ENCODE measurements at regions not wholly inside any gene's neighbourhood (a gene's known extent, or its start where the extent isn't known, plus 50 kb on each side); places are given as distances from the start of the nearest gene placed in this dataset.

GRCh38 chr20:56689852-56690485 lies 60.9 kb downstream of the TFAP2C start:
- no peak for DNase-seq
- Histone ChIP-seq H2AK5ac (ENCODE audit: insufficient read length, low read length) (no peak overlapping the region), H3K14ac (ENCODE audit: insufficient read depth, low read length) (no peak overlapping the region; the same call in 1 of the 2 replicates), H2AFZ (ENCODE audit: low read length) (no peak overlapping the region), H3K56ac (ENCODE audit: insufficient read length, low read depth, low read length) (no peak overlapping the region), H3K27me3 (ENCODE audit: insufficient read depth, low read length) (peaks cover 3% of the 10 kb centered on the region; the same call in 1 of the 2 replicates), H3K9ac (ENCODE audit: extremely low read depth, insufficient read length, low read length) (no peak overlapping the region), H4K20me1 (ENCODE audit: control insufficient read depth, insufficient read depth, insufficient read length) (no peaks in the 10 kb centered on the region), H4K91ac (ENCODE audit: insufficient read length, low read depth, low read length) (no peak overlapping the region), H3K18ac (ENCODE audit: insufficient read length, low read depth, low read length) (no peak overlapping the region), H3K23me2 (ENCODE audit: insufficient read length, low read depth, low read length, poor library complexity, severe bottlenecking) (no peaks in the 10 kb centered on the region), H3K4me1 (ENCODE audit: insufficient read depth, low read length) (peaks cover 8% of the 10 kb centered on the region; the same call in 1 of the 2 replicates), H3K23ac (ENCODE audit: insufficient read length, low read depth, low read length) (no peak overlapping the region), H2BK5ac (ENCODE audit: insufficient read length, low read length) (no peak overlapping the region), H2BK12ac (ENCODE audit: insufficient read length, low read depth, low read length) (no peak overlapping the region), H3K27ac (ENCODE audit: insufficient read length, low read depth, low read length) (no peak overlapping the region), H4K5ac (ENCODE audit: insufficient read length, low read depth, low read length) (no peak overlapping the region), H2BK15ac (ENCODE audit: low read depth, low read length) (no peak overlapping the region), H3K79me2 (ENCODE audit: insufficient read depth, low read length) (no peaks in the 10 kb centered on the region), H3T11ph (ENCODE audit: low read length) (no peak overlapping the region), H3K4ac (ENCODE audit: low read depth, low read length) (no peak overlapping the region), H3K9me3 (ENCODE audit: control insufficient read depth, low read depth, low read length) (no peaks in the 10 kb centered on the region), H3K4me2 (ENCODE audit: insufficient read depth, insufficient read length, low read length) (no peak overlapping the region), H2BK120ac (ENCODE audit: low read depth, low read length, poor library complexity, severe bottlenecking) (no peak overlapping the region), H2BK20ac (ENCODE audit: low read depth, low read length, poor library complexity, severe bottlenecking) (no peak overlapping the region), H3K79me1 (ENCODE audit: insufficient read depth, low read depth, low read length, poor library complexity, severe bottlenecking) (no peaks in the 10 kb centered on the region), H4K8ac (replicated peaks; ENCODE audit: insufficient read length, low read depth, low read length) (no peak overlapping the region)
- TF ChIP-seq CTCF (conservative IDR thresholded peaks at IDR 0.05): no peak
- Mint-ChIP-seq H3K9me3 (peaks cover 0 to 2% of the 10 kb centered on the region in 2 experiments; a peak in 3 of 5 replicates), H3K4me3 (no peak overlapping the region), H3K4me1 (peaks cover 24 to 32% of the 10 kb centered on the region in 2 experiments), H3K36me3 (ENCODE audit: insufficient read depth in 1 of 3, low read depth in 3 of 3) (no peaks in the 10 kb centered on the region), H3K27me3 (ENCODE audit: low read depth) (peaks cover 5% of the 10 kb centered on the region), H3K27ac (0 out of 7 replicates have a peak overlapping the region, but pooled peaks of 1 of the 3 experiments have one; percentile 57)
- WGBS (ENCODE audit: extremely low coverage, insufficient read length, low lambda C conversion rate): no CpG with 5 or more reads among the region's 8 CpGs
